ENCODE measurements at regions not wholly inside any gene's neighbourhood (a gene's known extent, or its start where the extent isn't known, plus 50 kb on each side); places are given as distances from the start of the nearest gene placed in this dataset.

DNA sequence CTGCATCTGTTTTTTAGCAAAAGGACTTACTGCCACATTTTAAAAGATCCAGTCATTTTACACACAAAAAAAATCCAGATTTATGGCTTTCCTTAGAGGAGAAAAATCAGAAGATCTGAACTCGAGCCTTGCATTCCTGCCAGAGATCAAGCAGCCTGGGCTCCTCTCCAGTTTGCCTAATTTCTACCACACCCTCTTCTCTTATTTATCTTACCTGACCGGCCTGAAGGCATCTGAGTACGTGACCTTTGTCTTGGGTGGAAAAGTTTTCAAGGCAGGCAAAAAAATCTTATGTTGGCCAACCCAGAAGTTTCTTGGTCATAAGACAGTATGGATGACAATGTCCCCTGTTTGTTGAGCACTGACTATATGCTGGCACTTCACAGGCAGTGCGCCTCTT lies 60.3 kb downstream of the CHRD start:
- TF ChIP-seq, protein P1, sequence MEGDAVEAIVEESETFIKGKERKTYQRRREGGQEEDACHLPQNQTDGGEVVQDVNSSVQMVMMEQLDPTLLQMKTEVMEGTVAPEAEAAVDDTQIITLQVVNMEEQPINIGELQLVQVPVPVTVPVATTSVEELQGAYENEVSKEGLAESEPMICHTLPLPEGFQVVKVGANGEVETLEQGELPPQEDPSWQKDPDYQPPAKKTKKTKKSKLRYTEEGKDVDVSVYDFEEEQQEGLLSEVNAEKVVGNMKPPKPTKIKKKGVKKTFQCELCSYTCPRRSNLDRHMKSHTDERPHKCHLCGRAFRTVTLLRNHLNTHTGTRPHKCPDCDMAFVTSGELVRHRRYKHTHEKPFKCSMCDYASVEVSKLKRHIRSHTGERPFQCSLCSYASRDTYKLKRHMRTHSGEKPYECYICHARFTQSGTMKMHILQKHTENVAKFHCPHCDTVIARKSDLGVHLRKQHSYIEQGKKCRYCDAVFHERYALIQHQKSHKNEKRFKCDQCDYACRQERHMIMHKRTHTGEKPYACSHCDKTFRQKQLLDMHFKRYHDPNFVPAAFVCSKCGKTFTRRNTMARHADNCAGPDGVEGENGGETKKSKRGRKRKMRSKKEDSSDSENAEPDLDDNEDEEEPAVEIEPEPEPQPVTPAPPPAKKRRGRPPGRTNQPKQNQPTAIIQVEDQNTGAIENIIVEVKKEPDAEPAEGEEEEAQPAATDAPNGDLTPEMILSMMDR (IDR thresholded peaks at IDR 0.05), result no peak
- Mint-ChIP-seq H3K27me3 (ENCODE audit: low read depth) (peaks cover 23% of the 10 kb centered on the region), H3K36me3 (ENCODE audit: low read depth) (peaks cover 3% of the 10 kb centered on the region), H3K9me3 (ENCODE audit: low read depth) (peaks cover 4% of the 10 kb centered on the region), H3K27ac (ENCODE audit: unreplicated experiment) (no peak overlapping the region), H3K4me1 (ENCODE audit: low read depth) (no peaks in the 10 kb centered on the region), H3K4me3 (ENCODE audit: unreplicated experiment) (no peak overlapping the region)
- no peak for DNase-seq (ENCODE audit: low spot score)

DNA sequence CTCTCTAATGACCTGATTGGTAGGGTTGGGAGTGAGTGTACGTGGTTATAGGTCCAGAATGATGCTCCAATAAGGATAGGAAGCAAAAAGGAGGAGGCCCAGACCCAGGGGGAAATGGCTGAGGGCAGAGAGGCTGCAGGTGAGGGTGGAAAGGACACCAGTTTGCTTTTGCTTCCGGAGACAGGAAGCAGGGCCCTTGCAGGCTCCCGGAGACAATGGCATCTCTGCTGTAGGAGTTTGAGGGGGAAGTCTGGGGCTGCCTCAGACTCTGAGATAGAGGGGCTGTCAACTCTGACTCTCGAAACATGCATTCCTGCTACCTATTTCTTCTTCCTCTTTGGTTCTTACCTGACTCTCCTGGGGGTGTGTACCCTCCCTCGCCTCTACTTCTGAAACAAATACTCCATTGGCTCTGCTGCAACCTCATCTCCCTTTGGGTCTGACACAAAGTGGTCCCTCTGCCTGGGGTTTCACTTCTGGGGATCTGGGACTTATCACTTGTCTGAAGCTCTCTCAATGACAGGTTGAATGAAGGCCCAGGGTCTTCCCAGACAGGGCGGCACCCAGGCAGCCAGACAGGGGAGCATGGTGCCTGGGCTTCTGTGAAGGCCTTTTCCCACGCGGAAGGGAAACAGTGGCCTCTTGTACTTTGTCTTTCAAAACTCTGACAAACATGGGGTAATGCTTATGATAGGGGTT lies 61.5 kb downstream of the CHRD start:
- DNase-seq (ENCODE audit: low spot score), result peak; percentile 24
- Mint-ChIP-seq H3K36me3 (ENCODE audit: low read depth) (peaks cover 3% of the 10 kb centered on the region), H3K27ac (ENCODE audit: unreplicated experiment) (no peak overlapping the region), H3K4me3 (ENCODE audit: unreplicated experiment) (no peak overlapping the region), H3K9me3 (ENCODE audit: low read depth) (peaks cover 4% of the 10 kb centered on the region), H3K4me1 (ENCODE audit: low read depth) (no peaks in the 10 kb centered on the region), H3K27me3 (ENCODE audit: low read depth) (peaks cover 19% of the 10 kb centered on the region)
- TF ChIP-seq, protein P1 (IDR thresholded peaks at IDR 0.05), result no peak

DNA sequence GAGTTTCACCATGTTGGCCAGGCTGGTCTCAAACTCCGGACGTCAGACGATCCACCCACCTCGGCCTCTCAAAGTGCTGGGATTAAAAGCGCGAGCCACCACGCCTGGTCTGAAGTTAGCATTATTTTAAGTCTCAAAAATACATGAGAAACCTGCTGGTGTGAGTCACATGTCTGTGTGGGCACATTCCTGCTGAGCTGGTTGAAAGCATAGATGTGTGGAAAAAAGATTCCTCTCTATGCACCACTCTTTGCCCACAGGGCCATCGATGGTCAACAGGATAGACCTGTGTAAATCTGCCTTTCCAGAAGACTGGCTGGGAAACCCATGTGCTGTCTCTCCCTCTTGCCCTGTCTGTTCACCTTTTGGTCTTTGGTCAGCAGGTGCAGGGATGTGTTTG lies 63.5 kb downstream of the CHRD start:
- Mint-ChIP-seq H3K4me1 (ENCODE audit: low read depth) (no peaks in the 10 kb centered on the region), H3K36me3 (ENCODE audit: low read depth) (no peaks in the 10 kb centered on the region), H3K27me3 (ENCODE audit: low read depth) (peaks cover 21% of the 10 kb centered on the region), H3K27ac (ENCODE audit: unreplicated experiment) (no peak overlapping the region), H3K9me3 (ENCODE audit: low read depth) (peaks cover 3% of the 10 kb centered on the region), H3K4me3 (ENCODE audit: unreplicated experiment) (no peak overlapping the region)
- peak; percentile 28 for DNase-seq (ENCODE audit: low spot score)
- TF ChIP-seq, protein P1 (IDR thresholded peaks at IDR 0.05), result no peak

DNA sequence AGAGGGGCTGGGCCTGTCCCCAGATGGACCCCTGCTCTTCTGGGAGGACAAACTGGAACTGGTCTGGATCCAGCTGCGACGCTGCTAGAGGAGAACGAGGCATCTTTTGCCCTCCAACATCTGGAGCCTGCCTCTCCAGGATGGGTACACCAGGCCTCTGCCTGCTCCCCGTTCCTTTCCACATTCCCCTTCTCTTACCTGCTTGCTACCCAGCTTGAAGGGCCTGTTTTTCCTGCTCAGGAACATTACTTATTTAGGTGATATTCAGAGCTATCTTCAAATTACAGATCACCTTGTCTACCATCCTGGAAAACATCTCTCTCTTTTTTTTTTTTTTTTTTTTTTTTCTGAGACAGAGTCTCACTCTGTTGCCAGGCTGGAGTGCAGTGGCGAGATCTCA lies 64.0 kb downstream of the CHRD start:
- Mint-ChIP-seq H3K27ac (ENCODE audit: unreplicated experiment) (no peak overlapping the region), H3K9me3 (ENCODE audit: low read depth) (no peaks in the 10 kb centered on the region), H3K36me3 (ENCODE audit: low read depth) (no peaks in the 10 kb centered on the region), H3K27me3 (ENCODE audit: low read depth) (peaks cover 21% of the 10 kb centered on the region), H3K4me1 (ENCODE audit: low read depth) (no peaks in the 10 kb centered on the region), H3K4me3 (ENCODE audit: unreplicated experiment) (no peak overlapping the region)
- peak; percentile 30 for DNase-seq (ENCODE audit: low spot score)
- TF ChIP-seq, protein P1 (IDR thresholded peaks at IDR 0.05), result no peak

DNA sequence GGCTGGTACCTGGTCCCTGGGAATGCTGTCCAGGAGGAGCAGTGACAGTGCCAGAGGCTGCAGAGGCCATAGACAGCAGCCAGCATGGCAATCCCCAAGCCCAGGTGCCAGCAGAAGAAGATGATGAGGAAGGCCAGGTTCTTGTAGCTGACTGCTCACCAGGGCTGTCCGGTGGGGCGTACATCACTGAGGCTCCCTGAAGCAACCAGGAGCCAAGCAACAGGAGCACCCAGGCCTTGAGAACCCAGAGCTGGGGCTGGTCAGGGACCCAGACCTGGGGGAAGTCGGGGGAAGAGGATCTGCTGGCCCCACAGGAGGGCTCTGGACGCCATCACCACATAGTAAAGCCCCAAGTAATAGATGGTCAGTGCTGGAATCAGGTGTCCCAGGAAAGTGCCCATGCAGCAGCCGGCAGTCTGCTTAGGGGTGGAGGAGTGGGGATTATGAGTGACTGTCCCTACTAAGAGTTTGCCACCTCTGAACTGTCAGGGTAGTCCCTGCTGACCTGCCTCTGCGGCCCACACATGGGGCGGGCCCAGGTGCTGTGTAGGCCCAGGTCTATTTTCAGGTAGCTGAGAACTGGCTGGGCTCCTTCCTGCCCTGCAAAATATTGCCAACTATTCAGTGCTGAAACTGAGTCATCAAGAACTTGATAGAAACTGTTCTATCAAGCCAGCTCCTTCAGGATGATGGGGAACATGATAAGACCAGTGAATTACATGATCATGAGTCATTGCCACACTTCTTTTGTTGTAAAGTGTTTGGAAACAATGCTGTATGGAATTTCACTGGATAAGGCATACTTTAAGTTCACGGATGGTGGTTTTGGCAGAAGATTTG lies 68.7 kb downstream of the CHRD start:
- DNase-seq (ENCODE audit: low spot score), result no peak
- Mint-ChIP-seq H3K9me3 (ENCODE audit: low read depth) (no peaks in the 10 kb centered on the region), H3K36me3 (ENCODE audit: low read depth) (no peaks in the 10 kb centered on the region), H3K4me3 (ENCODE audit: unreplicated experiment) (no peak overlapping the region), H3K27ac (ENCODE audit: unreplicated experiment) (no peak overlapping the region), H3K4me1 (ENCODE audit: low read depth) (no peaks in the 10 kb centered on the region), H3K27me3 (ENCODE audit: low read depth) (peaks cover 12% of the 10 kb centered on the region)
- TF ChIP-seq, protein P1 (IDR thresholded peaks at IDR 0.05), result no peak

Measured in chondrocyte (in vitro differentiated cells).